ENCODE measurements at regions not wholly inside any gene's neighbourhood (a gene's known extent, or its start where the extent isn't known, plus 50 kb on each side); places are given as distances from the start of the nearest gene placed in this dataset.

DNA sequence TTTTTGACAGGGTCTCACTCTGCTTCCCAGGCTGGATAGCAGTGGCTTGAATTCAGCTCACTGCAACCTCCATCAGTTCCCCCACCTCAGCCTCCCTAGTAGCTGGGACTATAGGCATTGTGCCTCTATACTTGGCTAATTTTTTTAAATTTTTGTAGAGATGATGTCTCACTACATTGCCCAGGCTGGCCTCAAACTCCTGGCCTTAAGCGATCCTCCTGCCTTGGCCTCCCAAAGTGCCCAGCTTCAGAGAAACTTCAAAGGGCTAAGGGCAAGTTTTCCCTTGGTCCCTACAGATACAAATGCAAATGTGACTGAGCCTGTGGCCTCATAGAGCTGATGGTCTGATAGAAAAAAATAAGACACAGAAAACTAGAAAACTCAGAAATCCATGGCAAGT is 52.9 kb upstream of the PRRC2C start:
- intact Hi-C loops (cut with micrococcal nuclease), result no loop called here
- Mint-ChIP-seq H3K27me3 (ENCODE audit: low read depth) (peaks cover 10% of the 10 kb centered on the region), H3K27ac (no peak overlapping the region), H3K4me3 (ENCODE audit: low read depth) (no peak overlapping the region), H3K4me1 (ENCODE audit: low read depth) (peaks cover 7% of the 10 kb centered on the region), H3K36me3 (ENCODE audit: low read depth) (no peaks in the 10 kb centered on the region), H3K9me3 (no peaks in the 10 kb centered on the region)
- DNase-seq (ENCODE audit: low spot score), result no peak

DNA sequence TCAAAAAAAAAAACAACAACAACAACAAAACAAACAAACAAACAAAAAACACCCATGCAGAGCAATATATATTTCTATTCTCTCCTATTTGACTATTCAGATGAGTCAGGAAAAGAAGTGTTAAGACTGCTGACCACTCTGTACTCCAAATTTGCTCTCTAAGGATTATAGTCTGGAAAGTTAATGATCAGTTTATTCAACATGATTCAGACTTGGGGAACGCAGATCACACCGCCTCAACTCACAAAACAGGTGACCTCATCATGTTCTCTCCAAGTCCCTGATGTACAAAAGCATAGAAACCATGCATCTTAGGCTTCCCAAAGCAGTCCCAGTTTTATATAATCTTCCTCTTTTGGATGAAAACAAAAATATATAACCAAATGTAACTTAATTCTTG is 51.9 kb upstream of the PRRC2C start:
- Mint-ChIP-seq H3K27ac (no peak overlapping the region), H3K4me1 (ENCODE audit: low read depth) (peaks cover 7% of the 10 kb centered on the region), H3K27me3 (ENCODE audit: low read depth) (peaks cover 10% of the 10 kb centered on the region), H3K9me3 (no peaks in the 10 kb centered on the region), H3K4me3 (ENCODE audit: low read depth) (no peak overlapping the region), H3K36me3 (ENCODE audit: low read depth) (no peaks in the 10 kb centered on the region)
- intact Hi-C loops (cut with micrococcal nuclease), result no loop called here
- no peak for DNase-seq (ENCODE audit: low spot score)

DNA sequence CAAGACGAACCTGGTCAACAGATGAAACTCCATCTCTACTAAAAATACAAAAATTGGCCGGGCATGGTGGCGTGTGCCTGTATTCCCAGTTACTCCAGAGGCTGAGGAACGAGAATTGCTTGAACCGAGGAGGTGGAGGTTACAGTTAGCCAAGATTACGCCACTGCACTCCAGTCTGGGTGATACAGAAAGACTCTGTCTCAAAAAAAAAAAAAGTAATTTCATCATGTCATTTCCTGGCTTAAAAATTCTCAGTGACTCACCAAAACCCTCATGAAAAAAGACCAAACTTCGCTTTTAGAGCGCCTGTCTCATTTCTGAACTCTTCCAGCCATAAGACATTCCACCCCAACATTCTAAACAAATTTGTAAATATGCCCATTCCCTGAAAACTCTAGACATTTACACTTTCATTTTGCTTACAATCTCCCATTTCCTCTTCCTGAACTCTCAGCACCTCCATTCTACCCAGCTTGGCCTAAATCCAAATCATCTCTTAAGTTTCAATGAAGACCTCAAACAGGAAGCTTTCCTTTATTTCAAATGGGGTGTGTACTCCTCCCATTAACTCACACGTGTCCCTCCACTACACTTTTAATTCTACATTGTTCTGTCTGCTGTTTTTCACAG is 50.5 kb upstream of the PRRC2C start:
- no peak overlapping the region for H3K4me3 Mint-ChIP-seq (ENCODE audit: low read depth)
- H3K27me3 Mint-ChIP-seq (ENCODE audit: low read depth), result peaks cover 5% of the 10 kb centered on the region
- intact Hi-C loops (cut with micrococcal nuclease), result no loop called here
- no peak for DNase-seq (ENCODE audit: low spot score)
- H3K27ac Mint-ChIP-seq, result peak overlapping the region; percentile 34
- no peaks in the 10 kb centered on the region for H3K36me3 Mint-ChIP-seq (ENCODE audit: low read depth)
- H3K4me1 Mint-ChIP-seq (ENCODE audit: low read depth), result peaks cover 7% of the 10 kb centered on the region
- no peaks in the 10 kb centered on the region for H3K9me3 Mint-ChIP-seq

Data from activated T-helper 2 cell treated with anti-CD3 and anti-CD28 coated beads, Interferon-gamma antibody, Interleukin-2, Interleukin-4, amounts not matched to agents 10 μg/mL and 5 μg/mL and 100 μg/mL, durations not matched to agents 14 hours and 24 hours and 36 hours (primary cell).